Brain microvascular endothelial cell (primary cell): ENCODE measurements at regions not wholly inside any gene's neighbourhood (a gene's known extent, or its start where the extent isn't known, plus 50 kb on each side); places are given as distances from the start of the nearest gene placed in this dataset.

Experiments
- DNase-seq: peaks from one replicate; pipeline ENCODE4 v3.0.0-alpha.2; 2020
- H3K27ac ChIP-seq: fragments of 250-450 bp; sonication (Bioruptor Pico); 2 replicates; pipeline ENCODE4 v1.5.1; 2020; ENCODE audit warnings: mild to moderate bottlenecking, moderate library complexity
- H3K27me3 ChIP-seq: fragments of 250-450 bp; sonication (Bioruptor Pico); replicated peaks from 2 replicates; pipeline ENCODE4 v1.5.1; 2020; ENCODE audit warnings: mild to moderate bottlenecking
- H3K36me3 ChIP-seq: fragments of 250-450 bp; sonication (Bioruptor Pico); replicated peaks from 2 replicates; pipeline ENCODE4 v1.5.1; 2020; ENCODE audit warnings: mild to moderate bottlenecking
- H3K4me3 ChIP-seq: 2 replicates; pipeline ENCODE4 v1.5.1; 2011; ENCODE audit warnings: low read depth, mild to moderate bottlenecking, control low read depth, low read length, moderate library complexity
- CTCF ChIP-seq: IDR thresholded peaks from 2 replicates; pipeline ENCODE4 v1.5.1; 2011; ENCODE audit warnings: low read depth, mild to moderate bottlenecking, moderate library complexity, low read length, control low read depth, inconsistent platforms; ENCODE audit errors: missing control alignments
- in situ Hi-C: cut with HindIII; loops from 2 replicates; pipeline ENCODE4 v1.10.0; 2017; ENCODE audit warnings: low sequenced_read_pairs, low pct_ligation_motif_present

GRCh38 chr7:41261080-41261479, 441.8 kb downstream of the INHBA start:
- Histone ChIP-seq H3K27ac (no peak overlapping the region), H3K27me3 (no peaks in the 10 kb centered on the region), H3K4me3 (no peak overlapping the region), H3K36me3 (no peaks in the 10 kb centered on the region)
- TF ChIP-seq CTCF: no peak
- DNase-seq: peak; percentile 11
- in situ Hi-C loops: no loop called here

- in situ Hi-C loops: no loop called here
- no peak for DNase-seq
- no peak overlapping the region for H3K27ac ChIP-seq
- no peak for TF ChIP-seq CTCF
- no peaks in the 10 kb centered on the region for H3K36me3 ChIP-seq
- H3K4me3 ChIP-seq: no peak overlapping the region
- H3K27me3 ChIP-seq: no peaks in the 10 kb centered on the region
Measured at GRCh38 chr7:41257660-41258059, 445.2 kb downstream of the INHBA start.

- DNase-seq: no peak
- in situ Hi-C loops: no loop called here
- H3K27me3 ChIP-seq: no peaks in the 10 kb centered on the region
- TF ChIP-seq CTCF: no peak
- H3K27ac ChIP-seq: peak overlapping the region; percentile 8
- no peak overlapping the region for H3K4me3 ChIP-seq
- H3K36me3 ChIP-seq: no peaks in the 10 kb centered on the region
Measured at GRCh38 chr7:41256186-41256945, 446.5 kb downstream of the INHBA start.

GRCh38 chr7:41255716-41256115, 447.2 kb downstream of the INHBA start:
- TF ChIP-seq CTCF: no peak
- Histone ChIP-seq H3K27ac (no peak overlapping the region), H3K4me3 (no peak overlapping the region), H3K27me3 (no peaks in the 10 kb centered on the region), H3K36me3 (no peaks in the 10 kb centered on the region)
- in situ Hi-C loops: no loop called here
- DNase-seq: no peak

- Histone ChIP-seq H3K27ac (no peak overlapping the region), H3K27me3 (no peaks in the 10 kb centered on the region), H3K4me3 (no peak overlapping the region), H3K36me3 (no peaks in the 10 kb centered on the region)
- no peak for DNase-seq
- no peak for TF ChIP-seq CTCF
- in situ Hi-C loops: no loop called here
Measured at GRCh38 chr7:41255113-41255512, 447.8 kb downstream of the INHBA start.

GRCh38 chr7:41252957-41253356, 449.9 kb downstream of the INHBA start:
- in situ Hi-C loops: no loop called here
- H3K27me3 ChIP-seq: no peaks in the 10 kb centered on the region
- TF ChIP-seq CTCF: no peak
- DNase-seq: no peak
- no peaks in the 10 kb centered on the region for H3K36me3 ChIP-seq
- H3K4me3 ChIP-seq: no peak overlapping the region
- no peak overlapping the region for H3K27ac ChIP-seq
